Liver (tissue), 7 donors: ENCODE measurements at regions not wholly inside any gene's neighbourhood (a gene's known extent, or its start where the extent isn't known, plus 50 kb on each side); places are given as distances from the start of the nearest gene placed in this dataset.
A peak's percentile ranks its signal among the peaks of the same experiment; 100 is the strongest.

Experiments
- DNase-seq: peaks from one replicate; pipeline ENCODE4 v3.0.0-alpha.2; 2017; ENCODE audit warnings: low spot score
- H3K27ac ChIP-seq, 2 donors: one replicate each; pipeline ENCODE4 v1.7.0; 2013; ENCODE audit warnings: inconsistent platforms in 2 of 2, low read length in 2 of 2, control low read depth in 1 of 2, low read depth in 1 of 2, mild to moderate bottlenecking in 1 of 2
- H3K27me3 ChIP-seq, 4 donors: one replicate each; pipeline versions ENCODE4 v1.6.1 to v1.7.0; 2013; ENCODE audit warnings: low read length in 3 of 4, inconsistent platforms in 1 of 4, mild to moderate bottlenecking in 1 of 4, moderate library complexity in 1 of 4; ENCODE audit not compliant: control insufficient read depth in 4 of 4, insufficient read depth in 4 of 4
- H3K36me3 ChIP-seq, 4 donors: one replicate each; pipeline versions ENCODE4 v1.6.1 to v1.7.0; 2013; ENCODE audit warnings: low read length in 3 of 4, mild to moderate bottlenecking in 3 of 4, low read depth in 1 of 4, moderate library complexity in 1 of 4; ENCODE audit not compliant: control insufficient read depth in 4 of 4, insufficient read depth in 3 of 4
- H3K4me1 ChIP-seq, 4 donors: one replicate each; pipeline versions ENCODE4 v1.6.1 to v1.7.0; 2013; ENCODE audit warnings: low read length in 3 of 4, mild to moderate bottlenecking in 3 of 4, moderate library complexity in 1 of 4; ENCODE audit not compliant: control insufficient read depth in 4 of 4, insufficient read depth in 4 of 4
- H3K4me3 ChIP-seq, 3 donors: one replicate each; pipeline versions ENCODE4 v1.6.1 to v1.7.0; 2013; ENCODE audit warnings: low read length in 3 of 3, control low read depth in 1 of 3, low read depth in 1 of 3, mild to moderate bottlenecking in 1 of 3
- H3K9ac ChIP-seq, 2 donors: one replicate each; pipeline ENCODE4 v1.7.0; 2013; ENCODE audit warnings: low read length in 2 of 2, mild to moderate bottlenecking in 2 of 2, moderate library complexity in 2 of 2, control low read depth in 1 of 2, low read depth in 1 of 2
- H3K9me3 ChIP-seq, 4 donors: one replicate each; pipeline versions ENCODE4 v1.6.1 to v1.7.0; 2013; ENCODE audit warnings: low read length in 3 of 4; ENCODE audit not compliant: control insufficient read depth in 4 of 4
- EGR1 ChIP-seq, 2 donors: IDR thresholded peaks; 2 replicates each; pipeline ENCODE4 v1.6.1; 2016 to 2018; ENCODE audit warnings: antibody characterized with exemption in 2 of 2, low read depth in 2 of 2
- FOXA1 ChIP-seq: IDR thresholded peaks from 2 replicates; pipeline ENCODE4 v1.6.1; 2016; ENCODE audit warnings: antibody characterized with exemption
- FOXA2 ChIP-seq: IDR thresholded peaks from 2 replicates; pipeline ENCODE4 v1.6.1; 2016; ENCODE audit warnings: antibody characterized with exemption
- GABPA ChIP-seq, 2 donors: IDR thresholded peaks in 1 of 2; conservative IDR thresholded peaks in 1 of 2; 2 replicates each; pipeline ENCODE4 v1.6.1; 2016; ENCODE audit warnings: antibody characterized with exemption in 2 of 2, mild to moderate bottlenecking in 1 of 2, moderate library complexity in 1 of 2
- HNF4A ChIP-seq, 2 donors: conservative IDR thresholded peaks; 2 replicates each; pipeline ENCODE4 v1.6.1; 2016; ENCODE audit warnings: antibody characterized with exemption in 2 of 2, mild to moderate bottlenecking in 2 of 2
- HNF4G ChIP-seq: IDR thresholded peaks from 2 replicates; pipeline ENCODE4 v1.6.1; 2016; ENCODE audit warnings: antibody characterized with exemption
- JUND ChIP-seq, 2 donors: IDR thresholded peaks; 2 replicates each; pipeline ENCODE4 v1.6.1; 2016; ENCODE audit warnings: antibody characterized with exemption in 2 of 2
- NR2F2 ChIP-seq: IDR thresholded peaks from 2 replicates; pipeline ENCODE4 v1.6.1; 2016; ENCODE audit warnings: antibody characterized with exemption
- RAD21 ChIP-seq, 2 donors: IDR thresholded peaks; 2 replicates each; pipeline ENCODE4 v1.6.1; 2016; ENCODE audit warnings: antibody characterized with exemption in 2 of 2, mild to moderate bottlenecking in 2 of 2
- RXRA ChIP-seq, 2 donors: IDR thresholded peaks; 2 replicates each; pipeline ENCODE4 v1.6.1; 2017 to 2018; ENCODE audit warnings: antibody characterized with exemption in 2 of 2, mild to moderate bottlenecking in 1 of 2
- SP1 ChIP-seq: IDR thresholded peaks from 2 replicates; pipeline ENCODE4 v1.6.1; 2018; ENCODE audit warnings: antibody characterized with exemption, mild to moderate bottlenecking
- TAF1 ChIP-seq: conservative IDR thresholded peaks from 2 replicates; pipeline ENCODE4 v1.6.1; 2016; ENCODE audit warnings: antibody characterized with exemption, mild to moderate bottlenecking
- YY1 ChIP-seq: IDR thresholded peaks from 2 replicates; pipeline ENCODE4 v1.6.1; 2016; ENCODE audit warnings: antibody characterized with exemption, mild to moderate bottlenecking
- WGBS: extraction: QIAGEN DNeasy Blood & Tissue Kit; methylation state at CpG from one replicate; pipeline ENCODE4 v1.1.7; 2013; 5-methylcytosine and 5-hydroxymethylcytosine counted together
- TF ChIP-seq, protein P1 (sequence below): IDR thresholded peaks from 2 replicates; pipeline ENCODE4 v1.6.1; 2016; ENCODE audit warnings: antibody characterized with exemption
- TF ChIP-seq, protein P2 (sequence below): IDR thresholded peaks from 2 replicates; pipeline ENCODE4 v1.6.1; 2016; ENCODE audit warnings: antibody characterized with exemption
- TF ChIP-seq, protein P3 (sequence below): IDR thresholded peaks from 2 replicates; pipeline ENCODE4 v1.6.1; 2016; ENCODE audit warnings: antibody characterized with exemption, mild to moderate bottlenecking
- donor health status: healthy.
- donor health status: healthy.
- donor health status: healthy.
- donor health status: healthy.

DNA sequence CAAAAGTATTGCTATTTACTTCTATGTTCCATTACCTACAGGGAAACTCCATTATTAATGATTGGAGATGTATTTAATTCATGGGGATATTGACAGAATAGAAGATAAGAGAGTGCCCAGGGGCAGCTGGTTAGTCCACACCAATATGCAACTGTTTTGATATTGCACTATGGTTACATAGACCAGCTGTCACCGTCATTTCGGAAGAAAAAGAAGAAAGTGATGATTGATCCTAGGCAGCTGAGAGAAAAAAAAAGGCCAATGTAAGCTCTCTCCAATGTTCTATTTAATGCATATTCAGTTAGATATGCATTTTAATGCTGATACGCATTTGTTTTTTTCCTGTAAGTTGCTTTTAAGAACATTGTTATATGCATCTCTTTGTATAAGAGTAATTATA lies 1367.2 kb downstream of the KCNT2 start:
- H3K36me3 ChIP-seq: no peaks in the 10 kb centered on the region
- H3K9me3 ChIP-seq: peaks cover 0 to 12% (median 6%) of the 10 kb centered on the region in 4 donors
- no peak overlapping the region for H3K27ac ChIP-seq
- no peaks in the 10 kb centered on the region for H3K4me1 ChIP-seq
- H3K4me3 ChIP-seq: no peak overlapping the region
- no peak for DNase-seq
- WGBS: 87% methylated on average over 3 of the region's 3 CpGs
- no peak overlapping the region for H3K9ac ChIP-seq
- TF ChIP-seq FOXA1 (no peak), YY1 (no peak), JUND (IDR thresholded peaks at IDR 0.05) (no peak), FOXA2 (no peak), EGR1 (IDR thresholded peaks at IDR 0.05; ENCODE audit: low read depth in 2 of 2) (no peak)
- H3K27me3 ChIP-seq: no peaks in the 10 kb centered on the region

DNA sequence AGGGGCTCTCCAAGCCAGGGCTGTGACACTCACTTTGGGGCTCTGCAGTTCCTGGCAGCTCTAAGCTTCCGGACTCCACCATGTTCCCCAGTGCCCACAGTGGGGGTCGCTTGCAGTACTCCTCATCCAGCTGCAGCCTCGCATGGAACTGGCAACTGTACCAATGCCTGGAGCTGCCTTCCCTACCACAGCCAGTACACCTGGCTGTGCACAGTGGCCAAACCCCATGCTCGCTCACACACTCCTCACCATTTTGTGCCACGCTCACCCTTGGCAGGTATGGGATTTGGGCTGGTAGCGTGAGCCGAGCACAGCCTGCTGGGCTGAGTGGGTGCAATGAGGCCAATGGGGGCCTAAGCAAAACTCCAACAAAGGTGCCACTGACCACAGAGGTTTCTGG lies 1369.9 kb downstream of the KCNT2 start:
- H3K9me3 ChIP-seq: peaks cover 0 to 12% (median 6%) of the 10 kb centered on the region in 4 donors
- no peaks in the 10 kb centered on the region for H3K36me3 ChIP-seq
- no peaks in the 10 kb centered on the region for H3K27me3 ChIP-seq
- TF ChIP-seq JUND (IDR thresholded peaks at IDR 0.05) (no peak), TAF1 (no peak), GABPA (IDR thresholded peaks at IDR 0.05 in 1 of 2, conservative IDR thresholded peaks at IDR 0.05 in 1 of 2) (no peak), HNF4G (no peak)
- TF ChIP-seq, protein P1, sequence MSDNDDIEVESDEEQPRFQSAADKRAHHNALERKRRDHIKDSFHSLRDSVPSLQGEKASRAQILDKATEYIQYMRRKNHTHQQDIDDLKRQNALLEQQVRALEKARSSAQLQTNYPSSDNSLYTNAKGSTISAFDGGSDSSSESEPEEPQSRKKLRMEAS: no peak
- peak overlapping the region in 1 of 3 donors; percentile 54 for H3K4me3 ChIP-seq
- H3K9ac ChIP-seq: no peak overlapping the region
- H3K4me1 ChIP-seq: no peaks in the 10 kb centered on the region
- 92% methylated on average over 7 of the region's 7 CpGs for WGBS
- H3K27ac ChIP-seq: no peak overlapping the region
- DNase-seq: no peak

DNA sequence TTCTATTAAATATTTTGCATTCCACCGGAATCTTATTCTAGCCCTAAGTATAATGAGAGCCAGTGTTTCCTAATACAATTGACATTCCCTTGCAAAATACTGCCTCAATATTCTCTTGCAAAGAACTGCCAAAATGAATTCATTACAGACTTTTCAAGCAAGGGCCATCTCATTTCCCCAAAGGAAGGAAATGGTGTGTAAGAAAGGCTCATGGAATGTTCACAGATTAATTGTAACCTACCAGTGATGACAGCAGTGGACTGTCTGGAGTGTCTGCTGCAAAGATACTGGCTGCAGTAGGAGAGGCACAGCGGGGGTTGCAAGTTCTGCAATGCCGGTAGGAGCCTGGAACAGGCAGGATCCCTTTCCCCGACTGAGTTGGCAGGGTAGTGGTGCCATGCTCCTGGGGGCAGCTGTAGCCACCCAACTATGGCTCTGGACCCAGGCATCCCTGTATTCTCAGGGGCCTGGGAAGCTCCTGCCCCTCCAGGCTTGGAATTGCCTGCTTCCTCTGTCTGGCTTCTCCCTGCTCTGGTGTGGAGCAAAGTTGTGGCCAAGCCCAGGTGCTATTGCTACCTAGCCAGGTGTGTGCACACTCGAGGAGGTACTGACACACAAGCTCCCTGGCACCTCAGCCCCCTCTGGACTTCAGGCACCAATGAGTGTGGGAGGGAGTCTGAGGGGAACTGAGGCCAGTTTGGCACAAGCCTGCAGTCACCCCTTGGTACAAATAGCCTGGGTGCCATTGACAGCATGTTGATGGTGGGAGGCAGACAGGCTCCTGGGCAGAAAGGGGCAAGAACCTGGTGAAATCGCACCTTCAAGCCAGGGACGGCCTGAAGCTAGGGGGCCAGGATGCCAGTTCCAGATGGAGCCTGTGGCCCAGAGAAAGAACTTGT lies 1371.0 kb downstream of the KCNT2 start:
- H3K27me3 ChIP-seq: no peaks in the 10 kb centered on the region
- H3K4me1 ChIP-seq: no peaks in the 10 kb centered on the region
- no peaks in the 10 kb centered on the region for H3K36me3 ChIP-seq
- no peak overlapping the region for H3K9ac ChIP-seq
- H3K9me3 ChIP-seq: peaks cover 0 to 12% (median 6%) of the 10 kb centered on the region in 4 donors
- WGBS: 85% methylated on average over 7 of the region's 7 CpGs
- no peak overlapping the region for H3K4me3 ChIP-seq
- H3K27ac ChIP-seq: no peak overlapping the region
- DNase-seq: no peak
- TF ChIP-seq RXRA (IDR thresholded peaks at IDR 0.05) (no peak), GABPA (IDR thresholded peaks at IDR 0.05 in 1 of 2, conservative IDR thresholded peaks at IDR 0.05 in 1 of 2) (no peak), RAD21 (IDR thresholded peaks at IDR 0.05) (no peak), YY1 (no peak), TAF1 (no peak), EGR1 (IDR thresholded peaks at IDR 0.05; ENCODE audit: low read depth in 2 of 2) (no peak), FOXA1 (no peak), JUND (IDR thresholded peaks at IDR 0.05) (no peak), FOXA2 (no peak), HNF4A (conservative IDR thresholded peaks at IDR 0.05) (no peak), SP1 (no peak), NR2F2 (no peak)
- TF ChIP-seq, protein P2, sequence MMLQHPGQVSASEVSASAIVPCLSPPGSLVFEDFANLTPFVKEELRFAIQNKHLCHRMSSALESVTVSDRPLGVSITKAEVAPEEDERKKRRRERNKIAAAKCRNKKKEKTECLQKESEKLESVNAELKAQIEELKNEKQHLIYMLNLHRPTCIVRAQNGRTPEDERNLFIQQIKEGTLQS: no peak
- TF ChIP-seq, protein P3, sequence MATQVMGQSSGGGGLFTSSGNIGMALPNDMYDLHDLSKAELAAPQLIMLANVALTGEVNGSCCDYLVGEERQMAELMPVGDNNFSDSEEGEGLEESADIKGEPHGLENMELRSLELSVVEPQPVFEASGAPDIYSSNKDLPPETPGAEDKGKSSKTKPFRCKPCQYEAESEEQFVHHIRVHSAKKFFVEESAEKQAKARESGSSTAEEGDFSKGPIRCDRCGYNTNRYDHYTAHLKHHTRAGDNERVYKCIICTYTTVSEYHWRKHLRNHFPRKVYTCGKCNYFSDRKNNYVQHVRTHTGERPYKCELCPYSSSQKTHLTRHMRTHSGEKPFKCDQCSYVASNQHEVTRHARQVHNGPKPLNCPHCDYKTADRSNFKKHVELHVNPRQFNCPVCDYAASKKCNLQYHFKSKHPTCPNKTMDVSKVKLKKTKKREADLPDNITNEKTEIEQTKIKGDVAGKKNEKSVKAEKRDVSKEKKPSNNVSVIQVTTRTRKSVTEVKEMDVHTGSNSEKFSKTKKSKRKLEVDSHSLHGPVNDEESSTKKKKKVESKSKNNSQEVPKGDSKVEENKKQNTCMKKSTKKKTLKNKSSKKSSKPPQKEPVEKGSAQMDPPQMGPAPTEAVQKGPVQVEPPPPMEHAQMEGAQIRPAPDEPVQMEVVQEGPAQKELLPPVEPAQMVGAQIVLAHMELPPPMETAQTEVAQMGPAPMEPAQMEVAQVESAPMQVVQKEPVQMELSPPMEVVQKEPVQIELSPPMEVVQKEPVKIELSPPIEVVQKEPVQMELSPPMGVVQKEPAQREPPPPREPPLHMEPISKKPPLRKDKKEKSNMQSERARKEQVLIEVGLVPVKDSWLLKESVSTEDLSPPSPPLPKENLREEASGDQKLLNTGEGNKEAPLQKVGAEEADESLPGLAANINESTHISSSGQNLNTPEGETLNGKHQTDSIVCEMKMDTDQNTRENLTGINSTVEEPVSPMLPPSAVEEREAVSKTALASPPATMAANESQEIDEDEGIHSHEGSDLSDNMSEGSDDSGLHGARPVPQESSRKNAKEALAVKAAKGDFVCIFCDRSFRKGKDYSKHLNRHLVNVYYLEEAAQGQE: no peak
- TF ChIP-seq, protein P1: no peak
